Putamen (tissue), 1 donor: ENCODE measurements at regions not wholly inside any gene's neighbourhood (a gene's known extent, or its start where the extent isn't known, plus 50 kb on each side); places are given as distances from the start of the nearest gene placed in this dataset.
"Not testable (repeated sequence)": the region's sequence is repeated elsewhere in the genome, so short reads cannot be mapped to it uniquely, and the experiment has no call there.

Experiments used
- DNase-seq: peaks from one replicate; pipeline ENCODE4 v3.0.0-alpha.2; 2016; ENCODE audit warnings: low spot score

DNA sequence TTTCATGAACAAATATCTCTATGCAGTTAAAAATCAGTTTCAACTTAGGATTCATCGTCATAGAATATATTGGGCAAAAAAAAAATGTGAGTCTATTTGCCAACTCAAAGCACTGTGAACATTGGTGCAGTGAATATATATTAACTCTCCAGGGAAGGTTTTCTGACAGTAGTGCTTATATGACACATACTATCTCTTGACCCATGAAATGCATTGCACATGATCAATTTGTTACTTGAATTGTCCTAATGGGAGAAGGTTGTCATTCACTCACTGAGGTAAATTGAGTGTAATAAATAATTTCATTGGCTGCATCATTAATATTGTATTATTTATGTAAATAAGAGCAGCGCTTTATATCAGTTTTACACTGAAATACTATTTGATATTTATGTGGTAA, 2458.5 kb downstream of the ARAP2 start:
- no peak for DNase-seq

DNA sequence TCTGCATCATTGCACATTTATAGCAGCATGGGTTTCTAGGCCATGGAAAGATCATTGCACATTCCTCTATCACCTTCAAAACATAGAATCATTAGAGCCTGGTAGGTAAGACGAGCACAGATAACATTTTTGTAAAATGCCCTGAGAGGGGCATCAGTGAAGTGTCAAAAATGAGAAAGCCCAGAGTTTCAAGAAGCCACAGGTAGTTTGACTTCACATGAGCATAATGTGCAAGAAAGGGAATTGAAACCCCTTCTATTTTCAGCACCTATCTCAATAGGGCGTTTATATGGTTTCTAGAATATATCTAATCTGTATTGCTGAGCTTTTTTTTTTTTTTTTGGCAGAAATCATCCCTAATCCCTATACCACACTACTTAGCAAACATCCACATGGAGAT, 2441.7 kb downstream of the ARAP2 start:
- no peak for DNase-seq

GRCh38 chr4:33825685-33826084, 2418.6 kb downstream of the ARAP2 start:
- no peak for DNase-seq

DNA sequence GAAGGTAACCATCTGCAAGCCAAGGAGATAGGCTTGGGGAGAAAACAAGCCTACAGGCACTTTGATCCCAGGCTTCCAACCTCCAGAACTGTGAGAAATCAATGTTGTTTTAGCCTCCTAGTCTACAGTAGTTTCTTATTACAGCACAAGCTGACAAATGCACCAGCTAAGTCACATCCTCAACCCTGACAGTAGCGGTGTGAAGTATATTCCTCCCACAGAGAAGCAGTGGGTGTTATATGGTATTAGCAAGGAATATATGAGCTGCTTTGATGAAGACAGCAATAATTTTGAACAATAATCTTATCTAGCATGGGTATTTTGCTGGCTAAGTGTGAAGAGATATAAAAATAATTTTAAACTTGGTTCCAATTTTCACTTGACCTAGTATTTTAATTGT, 2415.0 kb downstream of the ARAP2 start:
- peak; percentile 51 for DNase-seq

GRCh38 chr4:33831442-33832066, 2412.8 kb downstream of the ARAP2 start:
- DNase-seq, result no peak

DNA sequence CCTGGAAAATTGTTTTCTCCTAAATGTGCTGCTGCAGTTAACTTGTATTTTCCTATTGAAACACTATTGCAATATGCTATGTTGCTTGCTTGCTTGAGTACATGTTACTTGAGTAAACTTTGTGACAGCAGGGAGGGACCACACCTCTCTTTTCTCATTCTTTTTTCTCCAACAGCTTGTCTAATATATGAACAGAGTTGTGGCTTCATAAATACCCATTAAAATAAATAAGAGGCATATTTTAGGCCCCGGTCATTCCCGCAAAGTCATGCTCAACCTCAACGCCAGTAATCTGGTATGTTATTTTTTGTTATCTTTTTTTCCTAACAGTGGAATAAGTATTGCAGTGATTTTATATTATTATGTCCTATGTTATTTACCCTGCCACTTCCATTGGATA, 2408.6 kb downstream of the ARAP2 start:
- DNase-seq, result not testable (repeated sequence)

DNA sequence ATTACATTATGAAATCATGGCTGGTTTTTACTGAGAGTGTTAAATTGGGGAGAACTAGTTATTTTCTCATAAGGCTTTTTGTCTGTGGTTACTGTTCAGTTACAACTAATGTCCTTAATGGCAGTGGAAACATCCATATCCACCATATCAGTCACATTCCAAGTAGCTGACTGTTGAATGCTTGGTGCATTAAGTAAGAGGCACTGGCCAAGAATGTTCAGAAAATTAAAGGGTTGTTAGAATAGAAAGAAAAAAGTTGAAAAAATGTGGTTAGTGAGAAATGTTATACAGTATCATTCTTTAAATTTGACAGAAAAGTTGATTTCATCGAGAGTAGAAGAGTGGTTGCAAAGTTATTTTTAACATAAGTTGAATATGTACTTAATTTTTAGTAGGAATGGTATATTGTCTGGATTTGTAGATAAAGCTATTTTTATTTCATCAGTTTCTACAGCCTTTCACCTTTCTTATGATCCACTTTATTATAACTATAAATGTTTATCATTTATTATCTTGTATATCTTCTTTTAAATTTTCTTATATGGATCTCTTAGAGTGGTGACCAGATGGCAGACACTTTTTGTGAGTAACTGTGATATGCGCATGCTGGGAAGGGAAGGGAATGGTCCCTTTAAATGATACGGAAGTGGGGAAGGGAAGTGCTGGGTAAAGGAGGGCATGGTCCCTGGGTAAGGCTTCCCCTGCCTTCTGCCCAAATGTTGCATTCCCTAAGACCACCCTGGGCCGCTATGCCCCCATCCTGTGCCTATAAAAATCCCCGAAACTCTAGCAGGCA, 2407.1 kb downstream of the ARAP2 start:
- DNase-seq, result no peak

- DNase-seq, result no peak
Measured at GRCh38 chr4:33841120-33841519, 2403.2 kb downstream of the ARAP2 start.

GRCh38 chr4:33850371-33850902, 2393.9 kb downstream of the ARAP2 start:
- no peak for DNase-seq

DNA sequence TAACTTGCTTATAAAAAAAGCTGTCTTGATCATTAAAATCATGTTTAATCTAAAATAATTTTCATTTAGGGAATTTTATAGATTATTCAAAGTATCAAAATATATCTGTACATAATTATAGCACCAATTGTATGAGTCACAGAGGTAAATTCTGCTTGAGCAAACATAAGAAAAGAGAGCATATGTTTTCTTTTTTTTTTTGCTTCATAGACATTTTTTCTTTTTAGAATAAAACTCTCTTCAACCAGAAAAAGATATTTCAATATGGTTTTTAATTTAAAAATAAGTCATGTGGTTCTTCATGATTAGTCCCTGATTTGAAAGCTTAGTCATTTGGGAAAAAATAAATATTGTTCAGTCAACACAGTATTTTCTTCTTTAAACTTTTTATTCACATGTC, 2390.6 kb downstream of the ARAP2 start:
- DNase-seq, result not testable (repeated sequence)

DNA sequence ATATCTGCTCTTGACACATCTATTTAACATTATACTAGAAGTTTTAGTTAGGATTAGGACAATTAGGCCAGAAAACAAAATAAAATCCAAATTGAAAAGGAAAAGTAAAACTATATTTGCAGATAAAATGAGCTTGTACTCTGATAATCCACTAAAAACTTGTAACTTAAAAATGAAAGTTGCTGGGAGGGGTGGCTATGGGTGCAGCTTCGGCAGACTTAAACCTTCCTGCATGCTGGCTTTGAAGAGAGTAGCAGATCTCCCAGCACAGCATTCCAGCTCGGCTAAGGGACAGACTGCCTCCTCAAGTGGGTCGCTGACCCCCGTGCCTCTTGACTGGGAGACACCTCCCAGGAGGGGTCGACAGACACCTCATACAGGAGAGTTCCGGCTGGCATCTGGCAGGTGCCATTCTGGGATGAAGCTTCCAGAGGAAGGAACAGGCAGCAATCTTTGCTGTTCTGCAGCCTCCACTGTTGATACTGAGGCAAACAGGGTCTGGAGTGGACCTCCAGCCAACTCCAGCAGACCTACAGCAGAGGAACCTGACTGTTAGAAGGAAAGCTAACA, 2379.9 kb downstream of the ARAP2 start:
- DNase-seq, result no peak

- no peak for DNase-seq
Measured at GRCh38 chr4:33873791-33874190, 2370.5 kb downstream of the ARAP2 start.

GRCh38 chr4:33878710-33879109, 2365.6 kb downstream of the ARAP2 start:
- DNase-seq, result no peak

DNA sequence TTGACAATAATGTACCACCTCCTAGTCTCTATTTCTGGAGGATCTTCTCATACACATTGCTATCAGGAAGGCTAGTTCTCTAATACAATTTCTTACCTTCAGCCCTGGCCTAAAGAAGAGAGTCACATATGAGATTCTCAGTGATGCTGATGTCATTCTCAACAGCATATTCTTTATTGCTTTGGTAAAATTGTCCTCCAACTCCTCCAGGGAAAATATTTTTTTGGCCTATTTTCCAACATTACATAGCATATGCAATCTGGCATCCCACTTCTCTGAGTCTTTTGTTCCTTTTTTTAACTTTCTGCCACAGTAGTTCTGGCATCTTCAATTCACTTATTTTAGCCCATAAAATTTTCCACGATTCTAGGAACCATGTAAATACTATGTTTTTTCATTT, 2363.1 kb downstream of the ARAP2 start:
- no peak for DNase-seq

DNA sequence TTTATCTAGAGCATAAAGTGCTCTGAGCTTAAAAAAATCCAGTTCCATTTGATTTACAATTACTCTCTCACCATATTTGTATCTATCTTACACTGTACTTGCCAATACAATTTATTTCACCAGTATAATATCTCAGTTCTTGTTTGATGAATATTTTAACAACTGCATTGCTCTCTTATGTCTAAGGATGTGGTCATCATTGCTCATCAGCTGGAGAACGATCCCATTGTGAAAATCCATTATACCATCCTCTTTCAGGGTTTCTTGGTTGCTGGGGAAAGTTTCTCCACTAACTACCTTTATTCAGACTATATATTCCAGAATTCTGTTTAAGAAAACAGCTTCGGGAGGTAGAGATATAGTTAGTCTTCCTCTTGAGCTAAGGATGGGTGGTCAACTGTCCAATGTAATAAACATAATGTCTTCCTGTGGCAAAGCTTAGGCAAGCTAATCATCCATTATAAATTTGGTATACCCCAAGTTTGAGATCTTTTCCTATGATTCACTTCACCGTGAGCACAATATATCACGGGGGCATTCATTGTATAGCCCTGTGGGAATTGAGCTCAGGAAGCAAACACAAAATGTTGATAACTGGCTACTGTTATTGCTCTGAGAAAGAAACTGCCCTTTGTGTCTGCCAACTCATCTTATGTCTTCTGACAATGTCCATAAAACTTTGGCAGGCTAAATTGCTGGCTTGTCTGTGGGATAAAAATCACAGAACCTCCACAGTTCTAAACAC, 2361.9 kb downstream of the ARAP2 start:
- DNase-seq, result no peak

GRCh38 chr4:33883111-33883510, 2361.2 kb downstream of the ARAP2 start:
- no peak for DNase-seq

DNA sequence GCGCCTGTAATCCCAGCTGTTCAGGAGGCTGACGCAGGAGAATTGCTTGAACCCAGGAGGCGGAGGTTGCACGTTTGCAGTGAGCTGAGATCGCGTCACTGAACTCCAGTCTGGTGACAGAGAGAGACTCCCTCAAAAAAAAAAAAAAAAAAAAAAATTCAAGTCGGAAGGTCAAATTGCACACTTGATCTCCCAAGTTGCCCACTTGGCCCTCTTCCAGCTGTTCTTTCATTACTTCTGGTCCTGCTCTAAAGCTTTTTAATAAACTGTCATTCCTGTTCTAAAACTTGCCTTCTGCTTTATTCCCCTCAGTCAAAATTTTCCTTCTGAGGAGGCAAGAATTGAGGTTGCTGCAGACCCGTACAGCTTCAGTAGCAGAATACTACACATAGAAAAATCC, 2358.0 kb downstream of the ARAP2 start:
- no peak for DNase-seq

DNA sequence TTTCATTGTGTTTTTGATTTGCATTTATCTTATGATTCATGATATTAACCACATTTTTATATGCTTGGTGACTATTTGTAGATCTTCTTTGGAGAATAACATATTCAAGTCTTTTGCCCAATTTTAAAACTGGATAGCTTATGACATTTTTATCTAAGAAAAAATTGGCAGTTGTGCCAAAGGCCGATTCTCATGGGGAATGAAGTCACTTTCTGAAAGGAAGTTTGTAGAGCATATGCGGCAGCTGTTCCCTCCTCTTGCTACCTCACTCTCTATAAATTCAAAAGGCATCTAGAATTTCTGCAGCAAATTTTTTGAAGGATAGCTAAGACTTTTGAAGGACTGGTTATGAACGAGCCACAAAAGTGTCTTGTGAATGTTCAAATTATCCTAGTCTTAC, 2353.5 kb downstream of the ARAP2 start:
- no peak for DNase-seq

DNA sequence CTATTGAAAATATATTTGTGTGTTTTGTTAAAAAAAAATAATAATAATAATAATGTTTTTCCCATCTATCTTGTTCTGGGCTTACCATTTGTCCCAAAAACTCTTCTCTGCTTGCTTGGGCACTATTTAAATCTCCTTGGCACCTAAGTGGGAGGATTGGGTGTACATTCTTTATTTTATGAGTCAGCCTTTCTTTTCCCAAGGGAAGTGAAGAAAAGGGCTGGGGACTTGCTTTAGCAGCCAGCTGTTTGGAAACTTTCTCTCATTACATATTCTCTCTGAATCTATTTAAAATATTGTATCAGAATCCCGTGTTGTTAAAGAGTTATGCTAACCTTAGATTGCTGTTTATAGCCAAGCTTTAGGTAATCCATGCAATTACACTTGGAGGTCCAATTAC, 2332.4 kb downstream of the ARAP2 start:
- no peak for DNase-seq

DNA sequence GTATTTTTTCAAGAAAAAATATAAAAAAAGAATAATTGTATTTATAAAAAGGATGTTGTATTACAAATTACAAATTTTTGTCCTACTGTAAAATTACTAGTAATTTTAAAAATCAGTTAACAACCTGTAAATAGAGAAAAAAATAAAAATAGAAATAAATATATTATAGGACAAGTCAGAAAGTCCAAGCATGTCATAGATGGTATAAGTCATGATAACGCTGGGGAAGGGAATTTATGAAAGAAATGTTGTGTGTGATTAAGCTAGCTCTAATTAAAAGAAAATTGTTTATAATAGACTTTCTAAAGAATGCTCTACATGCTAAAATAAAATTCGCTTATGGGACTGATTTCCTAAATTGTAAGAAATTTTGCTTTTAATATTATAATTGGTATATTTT, 2329.9 kb downstream of the ARAP2 start:
- DNase-seq, result no peak

GRCh38 chr4:33923469-33923868, 2320.8 kb downstream of the ARAP2 start:
- DNase-seq, result no peak

DNA sequence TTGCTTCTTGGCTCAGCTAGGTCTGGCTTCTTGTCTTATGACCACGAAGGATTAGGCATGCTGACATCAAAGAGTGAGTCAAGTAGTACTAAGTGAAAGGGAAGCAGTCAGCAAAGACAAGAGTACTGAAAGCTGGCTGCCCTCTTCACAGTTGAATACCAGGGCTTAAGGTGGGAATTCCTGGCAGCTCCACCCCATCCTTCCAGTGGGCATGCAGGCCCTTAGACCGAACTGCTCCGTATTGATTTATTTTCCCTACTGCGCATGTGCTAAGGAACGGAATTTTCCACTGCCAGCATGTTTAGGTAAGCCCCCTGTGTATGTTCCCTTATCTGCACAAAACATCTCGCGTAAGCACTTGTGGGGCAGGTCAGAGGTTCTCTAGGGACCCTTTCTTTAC, 2320.1 kb downstream of the ARAP2 start:
- DNase-seq, result no peak

GRCh38 chr4:33924811-33925210, 2319.5 kb downstream of the ARAP2 start:
- DNase-seq, result no peak
